ENCODE measurements at regions not wholly inside any gene's neighbourhood (a gene's known extent, or its start where the extent isn't known, plus 50 kb on each side); places are given as distances from the start of the nearest gene placed in this dataset.

DNA sequence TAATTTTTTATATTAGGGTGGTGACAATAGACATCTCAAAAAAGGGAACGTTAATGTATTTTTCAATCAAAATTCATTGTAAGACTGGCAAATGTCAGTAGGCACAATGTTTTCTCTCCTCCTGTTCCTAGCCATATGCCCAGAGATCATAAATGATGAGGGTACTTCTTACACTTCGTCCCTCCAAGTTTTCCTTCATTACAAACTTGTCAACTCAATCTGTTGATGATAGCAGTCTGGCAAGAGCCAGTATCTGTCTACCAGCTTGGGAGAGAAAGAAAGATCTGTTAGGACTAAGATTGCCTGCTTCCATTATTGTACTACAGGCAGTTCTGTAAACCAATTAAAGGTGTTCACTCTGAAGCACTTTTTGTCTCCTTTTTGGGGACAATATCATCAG is 130.9 kb upstream of the DAAM1 start:
- no peak overlapping the region for H2BK5ac ChIP-seq (ENCODE audit: low read depth, low read length)
- no peaks in the 10 kb centered on the region for H3K23me2 ChIP-seq (ENCODE audit: low read depth, low read length)
- H4K8ac ChIP-seq (ENCODE audit: extremely low read depth, insufficient read depth, low read length), result no peak overlapping the region
- H4K91ac ChIP-seq (replicated peaks; ENCODE audit: insufficient read length, low read length), result no peak overlapping the region
- H3K4ac ChIP-seq (replicated peaks; ENCODE audit: insufficient read length, low read depth, low read length), result no peak overlapping the region
- no peaks in the 10 kb centered on the region for H3K36me3 ChIP-seq (ENCODE audit: control insufficient read depth in 2 of 4, insufficient read depth in 4 of 4, low read length in 3 of 4)
- H3K18ac ChIP-seq (ENCODE audit: extremely low read depth, low read length), result no peak overlapping the region
- H3K4me1 ChIP-seq (replicated peaks in 1 of 4; ENCODE audit: control insufficient read depth in 3 of 4, insufficient read depth in 4 of 4, low read length in 3 of 4), result no peaks in the 10 kb centered on the region
- H3K79me1 ChIP-seq (ENCODE audit: low read depth, low read length), result no peaks in the 10 kb centered on the region
- no peak overlapping the region for H3K9ac ChIP-seq (replicated peaks in 1 of 4; ENCODE audit: extremely low read depth in 1 of 4, low read depth in 3 of 4, low read length in 3 of 4)
- H4K20me1 ChIP-seq (replicated peaks in 1 of 2; ENCODE audit: control insufficient read depth in 1 of 2, insufficient read depth in 2 of 2, low read length in 2 of 2), result no peaks in the 10 kb centered on the region
- no peak overlapping the region for H3K4me3 ChIP-seq (ENCODE audit: extremely low read depth in 1 of 4, insufficient read depth in 2 of 4, low read depth in 3 of 4, low read length in 4 of 4)
- H3K23ac ChIP-seq (ENCODE audit: insufficient read length), result no peak overlapping the region
- H2BK20ac ChIP-seq (ENCODE audit: low read length), result no peak overlapping the region
- H2AK5ac ChIP-seq (ENCODE audit: low read depth, low read length), result no peak overlapping the region
- H3K14ac ChIP-seq (ENCODE audit: insufficient read length), result no peak overlapping the region
- no peaks in the 10 kb centered on the region for H3K27me3 ChIP-seq (replicated peaks in 1 of 4; ENCODE audit: control insufficient read depth in 3 of 4, extremely low read depth in 1 of 4, insufficient read depth in 3 of 4, low read length in 3 of 4)
- no peak overlapping the region for H2BK12ac ChIP-seq (ENCODE audit: low read depth, low read length)
- no peak overlapping the region for H4K5ac ChIP-seq (ENCODE audit: insufficient read length, low read depth, low read length)
- H3K4me2 ChIP-seq (ENCODE audit: insufficient read depth in 1 of 2, low read depth in 2 of 2, low read length in 2 of 2), result no peak overlapping the region
- no peak overlapping the region for H3K56ac ChIP-seq (replicated peaks; ENCODE audit: insufficient read length, low read depth, low read length)
- ChIA-PET POLR2A (ENCODE audit: partially characterized antibody) (no interaction called here), CTCF (ENCODE audit: partially characterized antibody) (interaction anchor here (0.9 to 1.7 kb wide), 2 partner anchors 66 to 67 kb away, joined by 3 read pairs; no protein-coding TSS in a partner anchor)
- FAIRE-seq (no peak), DNase-seq (ENCODE audit: low read depth in 1 of 2, low spot score in 2 of 2) (no peak)
- no peaks in the 10 kb centered on the region for H3K79me2 ChIP-seq (ENCODE audit: control insufficient read depth in 1 of 2, insufficient read depth in 2 of 2, low read length in 2 of 2)
- no peak overlapping the region for H2BK15ac ChIP-seq (ENCODE audit: low read length)
- WGBS, 2 experiments (ENCODE audit: extremely low coverage in 1 of 2, insufficient coverage in 1 of 2, insufficient read length in 1 of 2, insufficient replicate concordance in 2 of 2, low coverage in 1 of 2, low lambda C conversion rate in 2 of 2, missing lambda C conversion rate in 1 of 2), result 77% methylated on average over 2 of the region's 2 CpGs; no CpG with 5 or more reads in 1 of the 2 experiments
- H3K27ac ChIP-seq (ENCODE audit: low read depth, low read length), result no peak overlapping the region
- peaks cover 3 to 8% of the 10 kb centered on the region in 2 experiments; a peak in 3 of 4 replicates for H3K9me3 ChIP-seq (ENCODE audit: insufficient read depth in 2 of 2, low read depth in 1 of 2, low read length in 1 of 2)
- H2AFZ ChIP-seq (ENCODE audit: low read length), result no peak overlapping the region
- H2BK120ac ChIP-seq (replicated peaks; ENCODE audit: low read depth, low read length), result no peak overlapping the region
- TF ChIP-seq, protein P1, sequence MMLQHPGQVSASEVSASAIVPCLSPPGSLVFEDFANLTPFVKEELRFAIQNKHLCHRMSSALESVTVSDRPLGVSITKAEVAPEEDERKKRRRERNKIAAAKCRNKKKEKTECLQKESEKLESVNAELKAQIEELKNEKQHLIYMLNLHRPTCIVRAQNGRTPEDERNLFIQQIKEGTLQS (IDR thresholded peaks at IDR 0.05; ENCODE audit: insufficient read depth, low read depth, low read length), result no peak
- no peak for TF ChIP-seq RNF2 (IDR thresholded peaks at IDR 0.05; ENCODE audit: borderline replicate concordance, low read depth, low read length, missing control alignments, poor library complexity, severe bottlenecking)
- no peak for TF ChIP-seq ASH2L (IDR thresholded peaks at IDR 0.05; ENCODE audit: low read length)
- no peak for TF ChIP-seq EP300 (IDR thresholded peaks at IDR 0.05; ENCODE audit: borderline replicate concordance in 1 of 2, low read depth in 2 of 2, low read length in 2 of 2)
- TF ChIP-seq SRF (IDR thresholded peaks at IDR 0.05; ENCODE audit: low read depth, low read length), result no peak
- TF ChIP-seq, protein P2, sequence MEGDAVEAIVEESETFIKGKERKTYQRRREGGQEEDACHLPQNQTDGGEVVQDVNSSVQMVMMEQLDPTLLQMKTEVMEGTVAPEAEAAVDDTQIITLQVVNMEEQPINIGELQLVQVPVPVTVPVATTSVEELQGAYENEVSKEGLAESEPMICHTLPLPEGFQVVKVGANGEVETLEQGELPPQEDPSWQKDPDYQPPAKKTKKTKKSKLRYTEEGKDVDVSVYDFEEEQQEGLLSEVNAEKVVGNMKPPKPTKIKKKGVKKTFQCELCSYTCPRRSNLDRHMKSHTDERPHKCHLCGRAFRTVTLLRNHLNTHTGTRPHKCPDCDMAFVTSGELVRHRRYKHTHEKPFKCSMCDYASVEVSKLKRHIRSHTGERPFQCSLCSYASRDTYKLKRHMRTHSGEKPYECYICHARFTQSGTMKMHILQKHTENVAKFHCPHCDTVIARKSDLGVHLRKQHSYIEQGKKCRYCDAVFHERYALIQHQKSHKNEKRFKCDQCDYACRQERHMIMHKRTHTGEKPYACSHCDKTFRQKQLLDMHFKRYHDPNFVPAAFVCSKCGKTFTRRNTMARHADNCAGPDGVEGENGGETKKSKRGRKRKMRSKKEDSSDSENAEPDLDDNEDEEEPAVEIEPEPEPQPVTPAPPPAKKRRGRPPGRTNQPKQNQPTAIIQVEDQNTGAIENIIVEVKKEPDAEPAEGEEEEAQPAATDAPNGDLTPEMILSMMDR (IDR thresholded peaks at IDR 0.05; ENCODE audit: control extremely low read depth in 1 of 3, insufficient read depth in 1 of 3, low read depth in 1 of 3, low read length in 3 of 3), result no peak
- no peak for TF ChIP-seq JUN (IDR thresholded peaks at IDR 0.05; ENCODE audit: low read depth, low read length)
- TF ChIP-seq GABPA (IDR thresholded peaks at IDR 0.05; ENCODE audit: borderline replicate concordance, insufficient read depth, low read length), result no peak
- no peak for TF ChIP-seq TCF12 (IDR thresholded peaks at IDR 0.05; ENCODE audit: low read depth, low read length)
- TF ChIP-seq GTF2F1 (IDR thresholded peaks at IDR 0.05; ENCODE audit: borderline replicate concordance, low read depth, low read length), result no peak
- TF ChIP-seq TAF1 (IDR thresholded peaks at IDR 0.05; ENCODE audit: low read depth, low read length), result no peak
